ENCODE measurements at regions not wholly inside any gene's neighbourhood (a gene's known extent, or its start where the extent isn't known, plus 50 kb on each side); places are given as distances from the start of the nearest gene placed in this dataset.

- no peak for TF ChIP-seq CTCF (IDR thresholded peaks at IDR 0.05; ENCODE audit: insufficient read depth, low read depth, low read length)
- TF ChIP-seq EZH2 (IDR thresholded peaks at IDR 0.05; ENCODE audit: insufficient read depth, low read length) = no peak
These were observed 279.7 kb upstream of the ATP2B1 start for GRCh38 chr12:89988188-89988915.
